ENCODE measurements at regions not wholly inside any gene's neighbourhood (a gene's known extent, or its start where the extent isn't known, plus 50 kb on each side); places are given as distances from the start of the nearest gene placed in this dataset.

GRCh38 chr19:30857966-30858490 lies 485.8 kb downstream of the ZNF536 start:
- Histone ChIP-seq H3K9me3 (ENCODE audit: control insufficient read depth, low read length) (no peaks in the 10 kb centered on the region), H3K36me3 (ENCODE audit: control insufficient read depth, insufficient read depth, low read length) (no peaks in the 10 kb centered on the region), H3K27ac (ENCODE audit: insufficient read depth, low read length, poor library complexity, severe bottlenecking) (no peak overlapping the region), H3K4me3 (ENCODE audit: insufficient read depth, low read depth, low read length, poor library complexity, severe bottlenecking) (no peak overlapping the region), H3K4me1 (ENCODE audit: control insufficient read depth, insufficient read depth, low read length, poor library complexity, severe bottlenecking) (no peaks in the 10 kb centered on the region), H3K27me3 (replicated peaks; ENCODE audit: control insufficient read depth, insufficient read depth, low read length, poor library complexity, severe bottlenecking) (no peaks in the 10 kb centered on the region)
- DNase-seq: no peak

GRCh38 chr19:30857388-30857787 lies 485.2 kb downstream of the ZNF536 start:
- Histone ChIP-seq H3K27ac (ENCODE audit: insufficient read depth, low read length, poor library complexity, severe bottlenecking) (no peak overlapping the region), H3K9me3 (ENCODE audit: control insufficient read depth, low read length) (no peaks in the 10 kb centered on the region), H3K4me3 (ENCODE audit: insufficient read depth, low read depth, low read length, poor library complexity, severe bottlenecking) (no peak overlapping the region), H3K27me3 (replicated peaks; ENCODE audit: control insufficient read depth, insufficient read depth, low read length, poor library complexity, severe bottlenecking) (no peaks in the 10 kb centered on the region), H3K4me1 (ENCODE audit: control insufficient read depth, insufficient read depth, low read length, poor library complexity, severe bottlenecking) (no peaks in the 10 kb centered on the region), H3K36me3 (ENCODE audit: control insufficient read depth, insufficient read depth, low read length) (no peaks in the 10 kb centered on the region)
- no peak for DNase-seq

- Histone ChIP-seq H3K27me3 (replicated peaks; ENCODE audit: control insufficient read depth, insufficient read depth, low read length, poor library complexity, severe bottlenecking) (no peaks in the 10 kb centered on the region), H3K4me3 (ENCODE audit: insufficient read depth, low read depth, low read length, poor library complexity, severe bottlenecking) (no peak overlapping the region), H3K27ac (ENCODE audit: insufficient read depth, low read length, poor library complexity, severe bottlenecking) (no peak overlapping the region), H3K9me3 (ENCODE audit: control insufficient read depth, low read length) (no peaks in the 10 kb centered on the region), H3K4me1 (ENCODE audit: control insufficient read depth, insufficient read depth, low read length, poor library complexity, severe bottlenecking) (no peaks in the 10 kb centered on the region), H3K36me3 (ENCODE audit: control insufficient read depth, insufficient read depth, low read length) (no peaks in the 10 kb centered on the region)
- no peak for DNase-seq
Observed at GRCh38 chr19:30856786-30857185, 484.6 kb downstream of the ZNF536 start.

- Histone ChIP-seq H3K4me3 (ENCODE audit: insufficient read depth, low read depth, low read length, poor library complexity, severe bottlenecking) (no peak overlapping the region), H3K27ac (ENCODE audit: insufficient read depth, low read length, poor library complexity, severe bottlenecking) (no peak overlapping the region), H3K4me1 (ENCODE audit: control insufficient read depth, insufficient read depth, low read length, poor library complexity, severe bottlenecking) (no peaks in the 10 kb centered on the region), H3K9me3 (ENCODE audit: control insufficient read depth, low read length) (no peaks in the 10 kb centered on the region), H3K27me3 (replicated peaks; ENCODE audit: control insufficient read depth, insufficient read depth, low read length, poor library complexity, severe bottlenecking) (no peaks in the 10 kb centered on the region), H3K36me3 (ENCODE audit: control insufficient read depth, insufficient read depth, low read length) (no peaks in the 10 kb centered on the region)
- no peak for DNase-seq
Observed at GRCh38 chr19:30856376-30856775, 484.2 kb downstream of the ZNF536 start.

- Histone ChIP-seq H3K4me3 (ENCODE audit: insufficient read depth, low read depth, low read length, poor library complexity, severe bottlenecking) (no peak overlapping the region), H3K27me3 (replicated peaks; ENCODE audit: control insufficient read depth, insufficient read depth, low read length, poor library complexity, severe bottlenecking) (no peaks in the 10 kb centered on the region), H3K4me1 (ENCODE audit: control insufficient read depth, insufficient read depth, low read length, poor library complexity, severe bottlenecking) (no peaks in the 10 kb centered on the region), H3K27ac (ENCODE audit: insufficient read depth, low read length, poor library complexity, severe bottlenecking) (no peak overlapping the region), H3K36me3 (ENCODE audit: control insufficient read depth, insufficient read depth, low read length) (no peaks in the 10 kb centered on the region), H3K9me3 (ENCODE audit: control insufficient read depth, low read length) (no peaks in the 10 kb centered on the region)
- no peak for DNase-seq
Observed at GRCh38 chr19:30855442-30855841, 483.3 kb downstream of the ZNF536 start.

GRCh38 chr19:30854661-30855060 lies 482.5 kb downstream of the ZNF536 start:
- Histone ChIP-seq H3K4me3 (ENCODE audit: insufficient read depth, low read depth, low read length, poor library complexity, severe bottlenecking) (no peak overlapping the region), H3K27ac (ENCODE audit: insufficient read depth, low read length, poor library complexity, severe bottlenecking) (no peak overlapping the region), H3K9me3 (ENCODE audit: control insufficient read depth, low read length) (no peaks in the 10 kb centered on the region), H3K27me3 (replicated peaks; ENCODE audit: control insufficient read depth, insufficient read depth, low read length, poor library complexity, severe bottlenecking) (no peaks in the 10 kb centered on the region), H3K4me1 (ENCODE audit: control insufficient read depth, insufficient read depth, low read length, poor library complexity, severe bottlenecking) (no peaks in the 10 kb centered on the region), H3K36me3 (ENCODE audit: control insufficient read depth, insufficient read depth, low read length) (no peaks in the 10 kb centered on the region)
- DNase-seq: no peak

- no peak overlapping the region for H3K27ac ChIP-seq (ENCODE audit: insufficient read depth, low read length, poor library complexity, severe bottlenecking)
- H3K9me3 ChIP-seq (ENCODE audit: control insufficient read depth, low read length): no peaks in the 10 kb centered on the region
- no peaks in the 10 kb centered on the region for H3K27me3 ChIP-seq (replicated peaks; ENCODE audit: control insufficient read depth, insufficient read depth, low read length, poor library complexity, severe bottlenecking)
- no peaks in the 10 kb centered on the region for H3K4me1 ChIP-seq (ENCODE audit: control insufficient read depth, insufficient read depth, low read length, poor library complexity, severe bottlenecking)
- DNase-seq: no peak
- no peak overlapping the region for H3K4me3 ChIP-seq (ENCODE audit: insufficient read depth, low read depth, low read length, poor library complexity, severe bottlenecking)
- H3K36me3 ChIP-seq (ENCODE audit: control insufficient read depth, insufficient read depth, low read length): no peaks in the 10 kb centered on the region
Observed at GRCh38 chr19:30854207-30854606, 482.0 kb downstream of the ZNF536 start.

- Histone ChIP-seq H3K9me3 (ENCODE audit: control insufficient read depth, low read length) (no peaks in the 10 kb centered on the region), H3K4me3 (ENCODE audit: insufficient read depth, low read depth, low read length, poor library complexity, severe bottlenecking) (no peak overlapping the region), H3K36me3 (ENCODE audit: control insufficient read depth, insufficient read depth, low read length) (no peaks in the 10 kb centered on the region), H3K27ac (ENCODE audit: insufficient read depth, low read length, poor library complexity, severe bottlenecking) (no peak overlapping the region), H3K27me3 (replicated peaks; ENCODE audit: control insufficient read depth, insufficient read depth, low read length, poor library complexity, severe bottlenecking) (no peaks in the 10 kb centered on the region), H3K4me1 (ENCODE audit: control insufficient read depth, insufficient read depth, low read length, poor library complexity, severe bottlenecking) (no peaks in the 10 kb centered on the region)
- DNase-seq: no peak
Observed at GRCh38 chr19:30853036-30853435, 480.9 kb downstream of the ZNF536 start.

- H3K4me1 ChIP-seq (ENCODE audit: control insufficient read depth, insufficient read depth, low read length, poor library complexity, severe bottlenecking): no peaks in the 10 kb centered on the region
- no peaks in the 10 kb centered on the region for H3K27me3 ChIP-seq (replicated peaks; ENCODE audit: control insufficient read depth, insufficient read depth, low read length, poor library complexity, severe bottlenecking)
- no peak overlapping the region for H3K4me3 ChIP-seq (ENCODE audit: insufficient read depth, low read depth, low read length, poor library complexity, severe bottlenecking)
- H3K9me3 ChIP-seq (ENCODE audit: control insufficient read depth, low read length): no peaks in the 10 kb centered on the region
- DNase-seq: no peak
- no peak overlapping the region for H3K27ac ChIP-seq (ENCODE audit: insufficient read depth, low read length, poor library complexity, severe bottlenecking)
- no peaks in the 10 kb centered on the region for H3K36me3 ChIP-seq (ENCODE audit: control insufficient read depth, insufficient read depth, low read length)
Observed at GRCh38 chr19:30852168-30852567, 480.0 kb downstream of the ZNF536 start.

- Histone ChIP-seq H3K27me3 (replicated peaks; ENCODE audit: control insufficient read depth, insufficient read depth, low read length, poor library complexity, severe bottlenecking) (no peaks in the 10 kb centered on the region), H3K9me3 (ENCODE audit: control insufficient read depth, low read length) (no peaks in the 10 kb centered on the region), H3K4me1 (ENCODE audit: control insufficient read depth, insufficient read depth, low read length, poor library complexity, severe bottlenecking) (no peaks in the 10 kb centered on the region), H3K4me3 (ENCODE audit: insufficient read depth, low read depth, low read length, poor library complexity, severe bottlenecking) (no peak overlapping the region), H3K36me3 (ENCODE audit: control insufficient read depth, insufficient read depth, low read length) (no peaks in the 10 kb centered on the region), H3K27ac (ENCODE audit: insufficient read depth, low read length, poor library complexity, severe bottlenecking) (no peak overlapping the region)
- DNase-seq: no peak
Observed at GRCh38 chr19:30851646-30852045, 479.5 kb downstream of the ZNF536 start.

Measured in effector memory CD4-positive, alpha-beta T cell (primary cell).